HCT116 (cell line): ENCODE measurements at regions not wholly inside any gene's neighbourhood (a gene's known extent, or its start where the extent isn't known, plus 50 kb on each side); places are given as distances from the start of the nearest gene placed in this dataset.

ENCODE experiments used
- ATAC-seq: fragments of 200-7000 bp; cut with Tn5 transposase; 2 replicates; pipeline ENCODE4 v1.9.1; 2020; ENCODE audit warnings: mild to moderate bottlenecking, moderate library complexity
- BruUV-seq: library from RNA; stranded (reverse); fragments of 400-500 nt; replicated peaks from 2 replicates; lab custom pipeline; 2021; lab: Mats Ljungman, UMichigan
- CTCF ChIA-PET: fragments of 300-600 bp; sonication (Branson Sonifier 250); formaldehyde crosslinking; loops from one replicate; lab custom pipeline; 2021; ENCODE audit warnings: antibody characterized with exemption; lab: Charles Lee
- POLR2A ChIA-PET: fragments of 300-600, 350-600 bp; sonication (Branson Sonifier 250); formaldehyde crosslinking; loops from one replicate; lab custom pipeline; 2021; ENCODE audit warnings: antibody characterized with exemption; lab: Charles Lee
- RAD21 ChIA-PET, 2 experiments: fragments of 300-600 bp; sonication (Branson Sonifier 250); formaldehyde crosslinking; loops; one replicate each; lab custom pipeline; 2023; ENCODE audit warnings: low total read pairs in 2 of 2; ENCODE audit not compliant: uncharacterized antibody in 2 of 2, unreplicated experiment in 2 of 2, low non-redundant PET in 1 of 2; lab: Charles Lee
- DNase-seq: peaks from one replicate; pipeline ENCODE4 v3.0.0-alpha.2; 2010; ENCODE audit warnings: low read depth, low spot score
- H2AFZ ChIP-seq: fragments of 200-600 bp; shearing (Covaris generic), sonication (generic); 2 replicates; pipeline ENCODE4 v1.6.1; 2017; ENCODE audit warnings: low read depth, mixed run types, mixed read lengths, antibody characterized with exemption, low read length; ENCODE audit not compliant: poor library complexity, severe bottlenecking
- H3K27ac ChIP-seq: 2 replicates; pipeline ENCODE4 v1.5.1; 2012; ENCODE audit warnings: low read depth, low read length
- H3K27me3 ChIP-seq: fragments of 200-600 bp; sonication (generic); 2 replicates; pipeline ENCODE4 v1.6.1; 2016; ENCODE audit warnings: mixed run types, low read length, mixed read lengths; ENCODE audit not compliant: insufficient read depth
- H3K36me3 ChIP-seq, 2 experiments: fragments of 200-500 bp in 1 of 2; fragments of 200-600 bp in 1 of 2; sonication (Bioruptor generic) in 1 of 2; sonication (generic) in 1 of 2; 2 replicates each; pipeline versions ENCODE4 v1.5.1 to v1.6.1; 2014 to 2016; ENCODE audit warnings: low read length in 2 of 2, inconsistent platforms in 1 of 2, mixed read lengths in 1 of 2, mixed run types in 1 of 2; ENCODE audit not compliant: insufficient read depth in 2 of 2, control insufficient read depth in 1 of 2
- H3K4me1 ChIP-seq, 2 experiments: fragments of 200-600 bp in 1 of 2; sonication (generic) in 1 of 2; 2 replicates each; pipeline versions ENCODE4 v1.5.1 to v1.6.1; 2012 to 2017; ENCODE audit warnings: low read length in 2 of 2, inconsistent platforms in 1 of 2, mild to moderate bottlenecking in 1 of 2, mixed read lengths in 1 of 2, mixed run types in 1 of 2, moderate library complexity in 1 of 2; ENCODE audit not compliant: insufficient read depth in 2 of 2, control insufficient read depth in 1 of 2
- H3K4me2 ChIP-seq: fragments of 200-600 bp; sonication (generic); 2 replicates; pipeline ENCODE4 v1.6.1; 2017; ENCODE audit warnings: mixed run types, low read length, mixed read lengths
- H3K4me3 ChIP-seq, 2 experiments: fragments of 200-600 bp in 1 of 2; sonication (generic) in 1 of 2; replicated peaks in 1 of 2; 2 replicates each; pipeline ENCODE4 v1.5.1; 2011 to 2016; ENCODE audit warnings: low read length in 2 of 2, control low read depth in 1 of 2, low read depth in 1 of 2, mild to moderate bottlenecking in 1 of 2, mixed read lengths in 1 of 2, mixed run types in 1 of 2
- H3K79me2 ChIP-seq: fragments of 200-600 bp; sonication (generic); 2 replicates; pipeline ENCODE4 v1.6.1; 2017; ENCODE audit warnings: mild to moderate bottlenecking, mixed run types, low read length, moderate library complexity, mixed read lengths; ENCODE audit not compliant: insufficient read depth
- H3K9ac ChIP-seq: fragments of 200-600 bp; sonication (generic); 2 replicates; pipeline ENCODE4 v1.6.1; 2016; ENCODE audit warnings: low read length, mixed read lengths
- H3K9me2 ChIP-seq: fragments of 200-600 bp; sonication (generic), shearing (Covaris generic); 2 replicates; pipeline ENCODE4 v1.6.1; 2017; ENCODE audit warnings: mixed run types, mild to moderate bottlenecking, moderate library complexity; ENCODE audit not compliant: insufficient read depth
- H3K9me3 ChIP-seq, 2 experiments: fragments of 200-500 bp in 1 of 2; fragments of 200-600 bp in 1 of 2; sonication (Bioruptor generic) in 1 of 2; sonication (generic) in 1 of 2; 2 replicates each; pipeline ENCODE4 v1.6.1; 2014 to 2017; ENCODE audit warnings: low read length in 2 of 2, mixed read lengths in 2 of 2, inconsistent platforms in 1 of 2, low read depth in 1 of 2, mild to moderate bottlenecking in 1 of 2, mixed run types in 1 of 2, moderate library complexity in 1 of 2; ENCODE audit not compliant: control insufficient read depth in 1 of 2, insufficient read depth in 1 of 2
- H4K20me1 ChIP-seq: fragments of 200-600 bp; sonication (generic), shearing (Covaris generic); 2 replicates; pipeline ENCODE4 v1.6.1; 2017; ENCODE audit warnings: mixed run types, mild to moderate bottlenecking, moderate library complexity; ENCODE audit not compliant: insufficient read depth
- CBX3 ChIP-seq: IDR thresholded peaks from 2 replicates; pipeline ENCODE4 v1.6.1; 2012; ENCODE audit warnings: low read depth
- CEBPB ChIP-seq: IDR thresholded peaks from 2 replicates; pipeline ENCODE4 v1.6.1; 2012; ENCODE audit warnings: low read depth
- CTCF ChIP-seq, 3 experiments: fragments of 200-600 bp in 1 of 3; sonication (generic) in 1 of 3; IDR thresholded peaks in 2 of 3; conservative IDR thresholded peaks in 1 of 3; 2 replicates each; pipeline ENCODE4 v1.5.1; 2012 to 2017; ENCODE audit warnings: low read depth in 2 of 3, low read length in 2 of 3, antibody characterized with exemption in 1 of 3, borderline replicate concordance in 1 of 3, control low read depth in 1 of 3, mild to moderate bottlenecking in 1 of 3, mixed read lengths in 1 of 3, mixed run types in 1 of 3, moderate library complexity in 1 of 3; ENCODE audit not compliant: insufficient read depth in 1 of 3
- ELF1 ChIP-seq: IDR thresholded peaks from 2 replicates; pipeline ENCODE4 v1.6.1; 2012; ENCODE audit warnings: low read depth, borderline replicate concordance
- EZH2 ChIP-seq: fragments of 200-600 bp; sonication (generic); IDR thresholded peaks from 2 replicates; pipeline ENCODE4 v1.6.1; 2017; ENCODE audit warnings: antibody characterized with exemption, mixed run types
- FOSL1 ChIP-seq: IDR thresholded peaks from 2 replicates; pipeline ENCODE4 v1.6.1; 2012; ENCODE audit warnings: low read depth
- MAX ChIP-seq: IDR thresholded peaks from 2 replicates; pipeline ENCODE4 v1.6.1; 2012
- POLR2A ChIP-seq: IDR thresholded peaks from 2 replicates; pipeline ENCODE4 v1.7.0; 2011; ENCODE audit warnings: borderline replicate concordance; ENCODE audit not compliant: insufficient read depth, insufficient read length; ENCODE audit errors: extremely low read depth
- SIN3A ChIP-seq: IDR thresholded peaks from 2 replicates; pipeline ENCODE4 v1.6.1; 2012; ENCODE audit warnings: low read depth
- SP1 ChIP-seq: IDR thresholded peaks from 2 replicates; pipeline ENCODE4 v1.6.1; 2012; ENCODE audit warnings: low read depth
- TCF7L2 ChIP-seq: IDR thresholded peaks from 2 replicates; pipeline ENCODE4 v1.7.0; 2011; ENCODE audit warnings: borderline replicate concordance, inconsistent platforms; ENCODE audit not compliant: insufficient read depth, insufficient read length; ENCODE audit errors: extremely low read depth
- YY1 ChIP-seq: IDR thresholded peaks from 2 replicates; pipeline ENCODE4 v1.6.1; 2011; ENCODE audit warnings: low read length, low read depth, moderate library complexity, mild to moderate bottlenecking; ENCODE audit not compliant: insufficient replicate concordance; ENCODE audit errors: extremely low read depth
- ZBTB33 ChIP-seq: IDR thresholded peaks from 2 replicates; pipeline ENCODE4 v1.6.1; 2011; ENCODE audit warnings: mild to moderate bottlenecking, low read length, moderate library complexity; ENCODE audit not compliant: insufficient replicate concordance; ENCODE audit errors: extremely low read depth
- intact Hi-C: fragments of 100-400 bp; cut with micrococcal nuclease; formaldehyde crosslinking; loops from 2 replicates; pipeline ENCODE4 v1.10.0; 2022
- TF ChIP-seq, protein P1 (sequence below): IDR thresholded peaks from 2 replicates; pipeline ENCODE4 v1.6.1; 2012; ENCODE audit warnings: low read depth

GRCh38 chr1:118257946-118258345 is 72.9 kb upstream of the SPAG17 start:
- no TSS peak for BruUV-seq
- no peaks in the 10 kb centered on the region for H3K9me2 ChIP-seq
- no peaks in the 10 kb centered on the region for H3K27me3 ChIP-seq
- DNase-seq (no peak), ATAC-seq (no peak)
- H3K4me3 ChIP-seq = no peak overlapping the region
- intact Hi-C loops = no loop called here
- CTCF ChIA-PET = no interaction called here
- no peaks in the 10 kb centered on the region for H3K9me3 ChIP-seq
- H3K4me1 ChIP-seq = no peaks in the 10 kb centered on the region
- TF ChIP-seq FOSL1 = no peak
- TF ChIP-seq, protein P1, sequence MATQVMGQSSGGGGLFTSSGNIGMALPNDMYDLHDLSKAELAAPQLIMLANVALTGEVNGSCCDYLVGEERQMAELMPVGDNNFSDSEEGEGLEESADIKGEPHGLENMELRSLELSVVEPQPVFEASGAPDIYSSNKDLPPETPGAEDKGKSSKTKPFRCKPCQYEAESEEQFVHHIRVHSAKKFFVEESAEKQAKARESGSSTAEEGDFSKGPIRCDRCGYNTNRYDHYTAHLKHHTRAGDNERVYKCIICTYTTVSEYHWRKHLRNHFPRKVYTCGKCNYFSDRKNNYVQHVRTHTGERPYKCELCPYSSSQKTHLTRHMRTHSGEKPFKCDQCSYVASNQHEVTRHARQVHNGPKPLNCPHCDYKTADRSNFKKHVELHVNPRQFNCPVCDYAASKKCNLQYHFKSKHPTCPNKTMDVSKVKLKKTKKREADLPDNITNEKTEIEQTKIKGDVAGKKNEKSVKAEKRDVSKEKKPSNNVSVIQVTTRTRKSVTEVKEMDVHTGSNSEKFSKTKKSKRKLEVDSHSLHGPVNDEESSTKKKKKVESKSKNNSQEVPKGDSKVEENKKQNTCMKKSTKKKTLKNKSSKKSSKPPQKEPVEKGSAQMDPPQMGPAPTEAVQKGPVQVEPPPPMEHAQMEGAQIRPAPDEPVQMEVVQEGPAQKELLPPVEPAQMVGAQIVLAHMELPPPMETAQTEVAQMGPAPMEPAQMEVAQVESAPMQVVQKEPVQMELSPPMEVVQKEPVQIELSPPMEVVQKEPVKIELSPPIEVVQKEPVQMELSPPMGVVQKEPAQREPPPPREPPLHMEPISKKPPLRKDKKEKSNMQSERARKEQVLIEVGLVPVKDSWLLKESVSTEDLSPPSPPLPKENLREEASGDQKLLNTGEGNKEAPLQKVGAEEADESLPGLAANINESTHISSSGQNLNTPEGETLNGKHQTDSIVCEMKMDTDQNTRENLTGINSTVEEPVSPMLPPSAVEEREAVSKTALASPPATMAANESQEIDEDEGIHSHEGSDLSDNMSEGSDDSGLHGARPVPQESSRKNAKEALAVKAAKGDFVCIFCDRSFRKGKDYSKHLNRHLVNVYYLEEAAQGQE = no peak
- TF ChIP-seq MAX = no peak
- TF ChIP-seq SP1 = no peak
- TF ChIP-seq ZBTB33 = no peak
- TF ChIP-seq CEBPB = no peak
- TF ChIP-seq EZH2 = no peak
- TF ChIP-seq ELF1 = no peak
- TF ChIP-seq POLR2A = no peak
- TF ChIP-seq CTCF (IDR thresholded peaks at IDR 0.05 in 2 of 3, conservative IDR thresholded peaks at IDR 0.05 in 1 of 3; ENCODE audit: borderline replicate concordance in 1 of 3, insufficient read depth in 1 of 3, low read depth in 2 of 3, low read length in 2 of 3) = no peak
- no peak for TF ChIP-seq YY1
- no peak for TF ChIP-seq CBX3
- no peak for TF ChIP-seq SIN3A
- TF ChIP-seq TCF7L2 = no peak
- POLR2A ChIA-PET = no interaction called here
- no peak overlapping the region for H3K9ac ChIP-seq
- no peaks in the 10 kb centered on the region for H4K20me1 ChIP-seq
- no peaks in the 10 kb centered on the region for H3K79me2 ChIP-seq
- H3K27ac ChIP-seq = no peak overlapping the region
- no peak overlapping the region for H2AFZ ChIP-seq
- no peak overlapping the region for H3K4me2 ChIP-seq
- H3K36me3 ChIP-seq = no peaks in the 10 kb centered on the region
- RAD21 ChIA-PET = no interaction called here
